PC-9 (cell line): ENCODE measurements at regions not wholly inside any gene's neighbourhood (a gene's known extent, or its start where the extent isn't known, plus 50 kb on each side); places are given as distances from the start of the nearest gene placed in this dataset.

ENCODE experiments used
- CTCF ChIP-seq: fragments of 200-600 bp; sonication (generic); conservative IDR thresholded peaks from 2 replicates; pipeline ENCODE4 v1.6.1; 2017; ENCODE audit warnings: mixed run types, antibody characterized with exemption, mild to moderate bottlenecking, moderate library complexity
- EZH2 ChIP-seq: fragments of 200-600 bp; sonication (generic); IDR thresholded peaks from 2 replicates; pipeline ENCODE4 v1.8.0; 2017; ENCODE audit warnings: antibody characterized with exemption, low read depth

GRCh38 chr15:88395872-88396781 is 71.1 kb downstream of the MRPL46 start:
- TF ChIP-seq CTCF (no peak), EZH2 (no peak)
